Liver (tissue), 3 donors: ENCODE measurements at regions not wholly inside any gene's neighbourhood (a gene's known extent, or its start where the extent isn't known, plus 50 kb on each side); places are given as distances from the start of the nearest gene placed in this dataset.
"Not testable (repeated sequence)": the region's sequence is repeated elsewhere in the genome, so short reads cannot be mapped to it uniquely, and the experiment has no call there.

Source experiments
- ATF3 ChIP-seq: IDR thresholded peaks from 2 replicates; pipeline ENCODE4 v1.6.1; 2016; ENCODE audit warnings: antibody characterized with exemption
- CTCF ChIP-seq: fragments of 150-350 bp; IDR thresholded peaks from 2 replicates; pipeline ENCODE4 v1.5.1; 2017; ENCODE audit warnings: improper control_type of control experiment, low read depth, low read length; ENCODE audit not compliant: missing input control
- FOXA1 ChIP-seq: IDR thresholded peaks from 2 replicates; pipeline ENCODE4 v1.6.1; 2016; ENCODE audit warnings: antibody characterized with exemption
- GABPA ChIP-seq, 2 donors: IDR thresholded peaks in 1 of 2; conservative IDR thresholded peaks in 1 of 2; 2 replicates each; pipeline ENCODE4 v1.6.1; 2016; ENCODE audit warnings: antibody characterized with exemption in 2 of 2, mild to moderate bottlenecking in 1 of 2, moderate library complexity in 1 of 2
- HNF4A ChIP-seq, 2 donors: conservative IDR thresholded peaks; 2 replicates each; pipeline ENCODE4 v1.6.1; 2016; ENCODE audit warnings: antibody characterized with exemption in 2 of 2, mild to moderate bottlenecking in 2 of 2
- JUND ChIP-seq, 2 donors: IDR thresholded peaks; 2 replicates each; pipeline ENCODE4 v1.6.1; 2016; ENCODE audit warnings: antibody characterized with exemption in 2 of 2
- MAX ChIP-seq: IDR thresholded peaks from 2 replicates; pipeline ENCODE4 v1.6.1; 2016; ENCODE audit warnings: antibody characterized with exemption
- RAD21 ChIP-seq, 2 donors: IDR thresholded peaks; 2 replicates each; pipeline ENCODE4 v1.6.1; 2016; ENCODE audit warnings: antibody characterized with exemption in 2 of 2, mild to moderate bottlenecking in 2 of 2
- REST ChIP-seq: IDR thresholded peaks from 2 replicates; pipeline ENCODE4 v1.6.1; 2016; ENCODE audit warnings: antibody characterized with exemption, mild to moderate bottlenecking
- RXRA ChIP-seq, 2 donors: IDR thresholded peaks; 2 replicates each; pipeline ENCODE4 v1.6.1; 2017 to 2018; ENCODE audit warnings: antibody characterized with exemption in 2 of 2, mild to moderate bottlenecking in 1 of 2
- SP1 ChIP-seq: IDR thresholded peaks from 2 replicates; pipeline ENCODE4 v1.6.1; 2018; ENCODE audit warnings: antibody characterized with exemption, mild to moderate bottlenecking
- TAF1 ChIP-seq: conservative IDR thresholded peaks from 2 replicates; pipeline ENCODE4 v1.6.1; 2016; ENCODE audit warnings: antibody characterized with exemption, mild to moderate bottlenecking
- YY1 ChIP-seq: IDR thresholded peaks from 2 replicates; pipeline ENCODE4 v1.6.1; 2016; ENCODE audit warnings: antibody characterized with exemption, mild to moderate bottlenecking
- TF ChIP-seq, protein P1 (sequence below): IDR thresholded peaks from 2 replicates; pipeline ENCODE4 v1.6.1; 2016; ENCODE audit warnings: antibody characterized with exemption
- donor health status: healthy.
- donor health status: healthy.

- TF ChIP-seq REST; CTCF; FOXA1; RAD21 (IDR thresholded peaks at IDR 0.05); JUND (IDR thresholded peaks at IDR 0.05); RXRA (IDR thresholded peaks at IDR 0.05); YY1; SP1; ATF3; TAF1; HNF4A (conservative IDR thresholded peaks at IDR 0.05); MAX; GABPA (IDR thresholded peaks at IDR 0.05 in 1 of 2, conservative IDR thresholded peaks at IDR 0.05 in 1 of 2): not testable (repeated sequence)
- TF ChIP-seq, protein P1, sequence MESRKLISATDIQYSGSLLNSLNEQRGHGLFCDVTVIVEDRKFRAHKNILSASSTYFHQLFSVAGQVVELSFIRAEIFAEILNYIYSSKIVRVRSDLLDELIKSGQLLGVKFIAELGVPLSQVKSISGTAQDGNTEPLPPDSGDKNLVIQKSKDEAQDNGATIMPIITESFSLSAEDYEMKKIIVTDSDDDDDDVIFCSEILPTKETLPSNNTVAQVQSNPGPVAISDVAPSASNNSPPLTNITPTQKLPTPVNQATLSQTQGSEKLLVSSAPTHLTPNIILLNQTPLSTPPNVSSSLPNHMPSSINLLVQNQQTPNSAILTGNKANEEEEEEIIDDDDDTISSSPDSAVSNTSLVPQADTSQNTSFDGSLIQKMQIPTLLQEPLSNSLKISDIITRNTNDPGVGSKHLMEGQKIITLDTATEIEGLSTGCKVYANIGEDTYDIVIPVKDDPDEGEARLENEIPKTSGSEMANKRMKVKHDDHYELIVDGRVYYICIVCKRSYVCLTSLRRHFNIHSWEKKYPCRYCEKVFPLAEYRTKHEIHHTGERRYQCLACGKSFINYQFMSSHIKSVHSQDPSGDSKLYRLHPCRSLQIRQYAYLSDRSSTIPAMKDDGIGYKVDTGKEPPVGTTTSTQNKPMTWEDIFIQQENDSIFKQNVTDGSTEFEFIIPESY = not testable (repeated sequence)
These were observed 671.2 kb upstream of the ZWINT start for GRCh38 chr10:57032301-57032700.
